MM.1S (cell line): ENCODE measurements at regions not wholly inside any gene's neighbourhood (a gene's known extent, or its start where the extent isn't known, plus 50 kb on each side); places are given as distances from the start of the nearest gene placed in this dataset.

Experiments used
- EZH2 ChIP-seq: fragments of 300-600 bp; sonication (generic); optimal IDR thresholded peaks from 2 replicates; pipeline ENCODE3; 2017; ENCODE audit warnings: low read depth, mild to moderate bottlenecking, antibody characterized with exemption, low read length, mixed read lengths
- EZH2phosphoT487 ChIP-seq: fragments of 300-600 bp; sonication (generic); IDR thresholded peaks from 2 replicates; pipeline ENCODE4 v1.6.1; 2018; ENCODE audit warnings: antibody characterized with exemption, low read length
- TF ChIP-seq, protein P1 (sequence below): fragments of 300-600 bp; sonication (generic); IDR thresholded peaks from 2 replicates; pipeline ENCODE4 v1.5.1; 2016; ENCODE audit warnings: antibody characterized with exemption, low read length, mixed read lengths

DNA sequence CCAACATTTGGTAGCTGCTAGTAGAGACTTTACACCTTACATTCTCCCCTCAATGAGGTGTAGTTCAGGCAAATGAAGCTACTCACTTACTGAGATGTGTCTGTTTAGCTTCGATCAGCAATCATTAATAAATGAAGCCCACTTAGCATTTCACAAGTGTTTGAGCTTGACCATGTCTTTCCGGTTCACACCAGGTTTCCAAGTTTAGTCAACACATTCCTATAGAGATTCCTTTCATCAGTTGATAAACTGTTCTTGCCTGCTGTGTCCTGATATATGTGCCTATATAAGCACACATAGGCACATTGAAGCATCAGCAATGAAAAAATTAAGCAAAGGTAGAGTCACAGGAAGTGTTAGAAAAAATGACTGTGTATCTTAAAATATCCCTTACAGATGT, 150.0 kb downstream of the BTBD3 start:
- TF ChIP-seq, protein P1, sequence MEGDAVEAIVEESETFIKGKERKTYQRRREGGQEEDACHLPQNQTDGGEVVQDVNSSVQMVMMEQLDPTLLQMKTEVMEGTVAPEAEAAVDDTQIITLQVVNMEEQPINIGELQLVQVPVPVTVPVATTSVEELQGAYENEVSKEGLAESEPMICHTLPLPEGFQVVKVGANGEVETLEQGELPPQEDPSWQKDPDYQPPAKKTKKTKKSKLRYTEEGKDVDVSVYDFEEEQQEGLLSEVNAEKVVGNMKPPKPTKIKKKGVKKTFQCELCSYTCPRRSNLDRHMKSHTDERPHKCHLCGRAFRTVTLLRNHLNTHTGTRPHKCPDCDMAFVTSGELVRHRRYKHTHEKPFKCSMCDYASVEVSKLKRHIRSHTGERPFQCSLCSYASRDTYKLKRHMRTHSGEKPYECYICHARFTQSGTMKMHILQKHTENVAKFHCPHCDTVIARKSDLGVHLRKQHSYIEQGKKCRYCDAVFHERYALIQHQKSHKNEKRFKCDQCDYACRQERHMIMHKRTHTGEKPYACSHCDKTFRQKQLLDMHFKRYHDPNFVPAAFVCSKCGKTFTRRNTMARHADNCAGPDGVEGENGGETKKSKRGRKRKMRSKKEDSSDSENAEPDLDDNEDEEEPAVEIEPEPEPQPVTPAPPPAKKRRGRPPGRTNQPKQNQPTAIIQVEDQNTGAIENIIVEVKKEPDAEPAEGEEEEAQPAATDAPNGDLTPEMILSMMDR: no peak
- TF ChIP-seq EZH2: no peak
- TF ChIP-seq EZH2phosphoT487: no peak
